HCT116 (cell line): ENCODE measurements at regions not wholly inside any gene's neighbourhood (a gene's known extent, or its start where the extent isn't known, plus 50 kb on each side); places are given as distances from the start of the nearest gene placed in this dataset.

Source experiments
- ATAC-seq: fragments of 200-7000 bp; cut with Tn5 transposase; 2 replicates; pipeline ENCODE4 v1.9.1; 2020; ENCODE audit warnings: mild to moderate bottlenecking, moderate library complexity
- BruUV-seq: library from RNA; stranded (reverse); fragments of 400-500 nt; replicated peaks from 2 replicates; lab custom pipeline; 2021; lab: Mats Ljungman, UMichigan
- CTCF ChIA-PET: fragments of 300-600 bp; sonication (Branson Sonifier 250); formaldehyde crosslinking; loops from one replicate; lab custom pipeline; 2021; ENCODE audit warnings: antibody characterized with exemption; lab: Charles Lee
- POLR2A ChIA-PET: fragments of 300-600, 350-600 bp; sonication (Branson Sonifier 250); formaldehyde crosslinking; loops from one replicate; lab custom pipeline; 2021; ENCODE audit warnings: antibody characterized with exemption; lab: Charles Lee
- RAD21 ChIA-PET, 2 experiments: fragments of 300-600 bp; sonication (Branson Sonifier 250); formaldehyde crosslinking; loops; one replicate each; lab custom pipeline; 2023; ENCODE audit warnings: low total read pairs in 2 of 2; ENCODE audit not compliant: uncharacterized antibody in 2 of 2, unreplicated experiment in 2 of 2, low non-redundant PET in 1 of 2; lab: Charles Lee
- DNase-seq: peaks from one replicate; pipeline ENCODE4 v3.0.0-alpha.2; 2010; ENCODE audit warnings: low read depth, low spot score
- H2AFZ ChIP-seq: fragments of 200-600 bp; shearing (Covaris generic), sonication (generic); 2 replicates; pipeline ENCODE4 v1.6.1; 2017; ENCODE audit warnings: low read depth, mixed run types, mixed read lengths, antibody characterized with exemption, low read length; ENCODE audit not compliant: poor library complexity, severe bottlenecking
- H3K27ac ChIP-seq: 2 replicates; pipeline ENCODE4 v1.5.1; 2012; ENCODE audit warnings: low read depth, low read length
- H3K27me3 ChIP-seq: fragments of 200-600 bp; sonication (generic); 2 replicates; pipeline ENCODE4 v1.6.1; 2016; ENCODE audit warnings: mixed run types, low read length, mixed read lengths; ENCODE audit not compliant: insufficient read depth
- H3K36me3 ChIP-seq, 2 experiments: fragments of 200-500 bp in 1 of 2; fragments of 200-600 bp in 1 of 2; sonication (Bioruptor generic) in 1 of 2; sonication (generic) in 1 of 2; 2 replicates each; pipeline versions ENCODE4 v1.5.1 to v1.6.1; 2014 to 2016; ENCODE audit warnings: low read length in 2 of 2, inconsistent platforms in 1 of 2, mixed read lengths in 1 of 2, mixed run types in 1 of 2; ENCODE audit not compliant: insufficient read depth in 2 of 2, control insufficient read depth in 1 of 2
- H3K4me1 ChIP-seq, 2 experiments: fragments of 200-600 bp in 1 of 2; sonication (generic) in 1 of 2; 2 replicates each; pipeline versions ENCODE4 v1.5.1 to v1.6.1; 2012 to 2017; ENCODE audit warnings: low read length in 2 of 2, inconsistent platforms in 1 of 2, mild to moderate bottlenecking in 1 of 2, mixed read lengths in 1 of 2, mixed run types in 1 of 2, moderate library complexity in 1 of 2; ENCODE audit not compliant: insufficient read depth in 2 of 2, control insufficient read depth in 1 of 2
- H3K4me2 ChIP-seq: fragments of 200-600 bp; sonication (generic); 2 replicates; pipeline ENCODE4 v1.6.1; 2017; ENCODE audit warnings: mixed run types, low read length, mixed read lengths
- H3K4me3 ChIP-seq, 2 experiments: fragments of 200-600 bp in 1 of 2; sonication (generic) in 1 of 2; replicated peaks in 1 of 2; 2 replicates each; pipeline ENCODE4 v1.5.1; 2011 to 2016; ENCODE audit warnings: low read length in 2 of 2, control low read depth in 1 of 2, low read depth in 1 of 2, mild to moderate bottlenecking in 1 of 2, mixed read lengths in 1 of 2, mixed run types in 1 of 2
- H3K79me2 ChIP-seq: fragments of 200-600 bp; sonication (generic); 2 replicates; pipeline ENCODE4 v1.6.1; 2017; ENCODE audit warnings: mild to moderate bottlenecking, mixed run types, low read length, moderate library complexity, mixed read lengths; ENCODE audit not compliant: insufficient read depth
- H3K9ac ChIP-seq: fragments of 200-600 bp; sonication (generic); 2 replicates; pipeline ENCODE4 v1.6.1; 2016; ENCODE audit warnings: low read length, mixed read lengths
- H3K9me2 ChIP-seq: fragments of 200-600 bp; sonication (generic), shearing (Covaris generic); 2 replicates; pipeline ENCODE4 v1.6.1; 2017; ENCODE audit warnings: mixed run types, mild to moderate bottlenecking, moderate library complexity; ENCODE audit not compliant: insufficient read depth
- H3K9me3 ChIP-seq, 2 experiments: fragments of 200-500 bp in 1 of 2; fragments of 200-600 bp in 1 of 2; sonication (Bioruptor generic) in 1 of 2; sonication (generic) in 1 of 2; 2 replicates each; pipeline ENCODE4 v1.6.1; 2014 to 2017; ENCODE audit warnings: low read length in 2 of 2, mixed read lengths in 2 of 2, inconsistent platforms in 1 of 2, low read depth in 1 of 2, mild to moderate bottlenecking in 1 of 2, mixed run types in 1 of 2, moderate library complexity in 1 of 2; ENCODE audit not compliant: control insufficient read depth in 1 of 2, insufficient read depth in 1 of 2
- H4K20me1 ChIP-seq: fragments of 200-600 bp; sonication (generic), shearing (Covaris generic); 2 replicates; pipeline ENCODE4 v1.6.1; 2017; ENCODE audit warnings: mixed run types, mild to moderate bottlenecking, moderate library complexity; ENCODE audit not compliant: insufficient read depth
- EGR1 ChIP-seq: IDR thresholded peaks from 2 replicates; pipeline ENCODE4 v1.6.1; 2012; ENCODE audit warnings: low read depth
- EZH2 ChIP-seq: fragments of 200-600 bp; sonication (generic); IDR thresholded peaks from 2 replicates; pipeline ENCODE4 v1.6.1; 2017; ENCODE audit warnings: antibody characterized with exemption, mixed run types
- JUND ChIP-seq: IDR thresholded peaks from 2 replicates; pipeline ENCODE4 v1.6.1; 2012
- SIN3A ChIP-seq: IDR thresholded peaks from 2 replicates; pipeline ENCODE4 v1.6.1; 2012; ENCODE audit warnings: low read depth
- SP1 ChIP-seq: IDR thresholded peaks from 2 replicates; pipeline ENCODE4 v1.6.1; 2012; ENCODE audit warnings: low read depth
- TCF7L2 ChIP-seq: IDR thresholded peaks from 2 replicates; pipeline ENCODE4 v1.7.0; 2011; ENCODE audit warnings: borderline replicate concordance, inconsistent platforms; ENCODE audit not compliant: insufficient read depth, insufficient read length; ENCODE audit errors: extremely low read depth
- YY1 ChIP-seq: IDR thresholded peaks from 2 replicates; pipeline ENCODE4 v1.6.1; 2011; ENCODE audit warnings: low read length, low read depth, moderate library complexity, mild to moderate bottlenecking; ENCODE audit not compliant: insufficient replicate concordance; ENCODE audit errors: extremely low read depth
- intact Hi-C: fragments of 100-400 bp; cut with micrococcal nuclease; formaldehyde crosslinking; loops from 2 replicates; pipeline ENCODE4 v1.10.0; 2022
- TF ChIP-seq, protein P1 (sequence below), 3 experiments: fragments of 200-600 bp in 1 of 3; sonication (generic) in 1 of 3; IDR thresholded peaks in 2 of 3; conservative IDR thresholded peaks in 1 of 3; 2 replicates each; pipeline ENCODE4 v1.5.1; 2012 to 2017; ENCODE audit warnings: low read depth in 2 of 3, low read length in 2 of 3, antibody characterized with exemption in 1 of 3, borderline replicate concordance in 1 of 3, control low read depth in 1 of 3, mild to moderate bottlenecking in 1 of 3, mixed read lengths in 1 of 3, mixed run types in 1 of 3, moderate library complexity in 1 of 3; ENCODE audit not compliant: insufficient read depth in 1 of 3
- TF ChIP-seq, protein P2 (sequence below): IDR thresholded peaks from 2 replicates; pipeline ENCODE4 v1.6.1; 2012
- TF ChIP-seq, protein P3 (sequence below): IDR thresholded peaks from 2 replicates; pipeline ENCODE4 v1.6.1; 2011; ENCODE audit warnings: mild to moderate bottlenecking, low read length, moderate library complexity; ENCODE audit not compliant: insufficient replicate concordance; ENCODE audit errors: extremely low read depth

DNA sequence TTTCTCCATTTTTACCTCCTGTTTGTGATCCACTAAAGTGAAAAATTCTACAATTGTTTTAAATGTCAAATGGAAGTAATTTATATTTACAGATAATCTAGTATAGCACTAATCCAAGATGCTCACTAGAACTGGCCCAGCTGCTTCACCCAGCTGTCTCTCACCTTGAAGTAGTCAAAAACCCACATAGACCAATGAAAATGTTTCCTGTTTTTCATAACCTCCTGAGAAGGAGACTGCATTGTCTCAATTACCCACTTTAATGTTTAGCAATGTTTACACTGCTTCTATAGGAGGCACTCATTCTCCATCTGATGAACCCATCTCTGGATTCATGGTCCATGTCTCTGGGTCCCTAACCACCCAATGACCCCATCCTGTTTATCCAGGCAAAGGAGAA is 56.1 kb upstream of the ADO start:
- Histone ChIP-seq H3K4me3 (no peak overlapping the region), H2AFZ (no peak overlapping the region), H3K9me2 (no peaks in the 10 kb centered on the region), H3K27ac (no peak overlapping the region), H3K9me3 (no peaks in the 10 kb centered on the region), H3K79me2 (no peaks in the 10 kb centered on the region), H3K4me1 (no peaks in the 10 kb centered on the region), H3K36me3 (no peaks in the 10 kb centered on the region), H3K4me2 (no peak overlapping the region), H4K20me1 (no peaks in the 10 kb centered on the region), H3K27me3 (no peaks in the 10 kb centered on the region), H3K9ac (no peak overlapping the region)
- ChIA-PET CTCF (no interaction called here), RAD21 (no interaction called here), POLR2A (no interaction called here)
- ATAC-seq (no peak), DNase-seq (no peak)
- BruUV-seq, result no TSS peak
- TF ChIP-seq, protein P1, sequence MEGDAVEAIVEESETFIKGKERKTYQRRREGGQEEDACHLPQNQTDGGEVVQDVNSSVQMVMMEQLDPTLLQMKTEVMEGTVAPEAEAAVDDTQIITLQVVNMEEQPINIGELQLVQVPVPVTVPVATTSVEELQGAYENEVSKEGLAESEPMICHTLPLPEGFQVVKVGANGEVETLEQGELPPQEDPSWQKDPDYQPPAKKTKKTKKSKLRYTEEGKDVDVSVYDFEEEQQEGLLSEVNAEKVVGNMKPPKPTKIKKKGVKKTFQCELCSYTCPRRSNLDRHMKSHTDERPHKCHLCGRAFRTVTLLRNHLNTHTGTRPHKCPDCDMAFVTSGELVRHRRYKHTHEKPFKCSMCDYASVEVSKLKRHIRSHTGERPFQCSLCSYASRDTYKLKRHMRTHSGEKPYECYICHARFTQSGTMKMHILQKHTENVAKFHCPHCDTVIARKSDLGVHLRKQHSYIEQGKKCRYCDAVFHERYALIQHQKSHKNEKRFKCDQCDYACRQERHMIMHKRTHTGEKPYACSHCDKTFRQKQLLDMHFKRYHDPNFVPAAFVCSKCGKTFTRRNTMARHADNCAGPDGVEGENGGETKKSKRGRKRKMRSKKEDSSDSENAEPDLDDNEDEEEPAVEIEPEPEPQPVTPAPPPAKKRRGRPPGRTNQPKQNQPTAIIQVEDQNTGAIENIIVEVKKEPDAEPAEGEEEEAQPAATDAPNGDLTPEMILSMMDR (IDR thresholded peaks at IDR 0.05 in 2 of 3, conservative IDR thresholded peaks at IDR 0.05 in 1 of 3; ENCODE audit: borderline replicate concordance in 1 of 3, insufficient read depth in 1 of 3, low read depth in 2 of 3, low read length in 2 of 3), result no peak
- TF ChIP-seq SP1, result no peak
- TF ChIP-seq, protein P2, sequence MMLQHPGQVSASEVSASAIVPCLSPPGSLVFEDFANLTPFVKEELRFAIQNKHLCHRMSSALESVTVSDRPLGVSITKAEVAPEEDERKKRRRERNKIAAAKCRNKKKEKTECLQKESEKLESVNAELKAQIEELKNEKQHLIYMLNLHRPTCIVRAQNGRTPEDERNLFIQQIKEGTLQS, result no peak
- no peak for TF ChIP-seq SIN3A
- TF ChIP-seq, protein P3, sequence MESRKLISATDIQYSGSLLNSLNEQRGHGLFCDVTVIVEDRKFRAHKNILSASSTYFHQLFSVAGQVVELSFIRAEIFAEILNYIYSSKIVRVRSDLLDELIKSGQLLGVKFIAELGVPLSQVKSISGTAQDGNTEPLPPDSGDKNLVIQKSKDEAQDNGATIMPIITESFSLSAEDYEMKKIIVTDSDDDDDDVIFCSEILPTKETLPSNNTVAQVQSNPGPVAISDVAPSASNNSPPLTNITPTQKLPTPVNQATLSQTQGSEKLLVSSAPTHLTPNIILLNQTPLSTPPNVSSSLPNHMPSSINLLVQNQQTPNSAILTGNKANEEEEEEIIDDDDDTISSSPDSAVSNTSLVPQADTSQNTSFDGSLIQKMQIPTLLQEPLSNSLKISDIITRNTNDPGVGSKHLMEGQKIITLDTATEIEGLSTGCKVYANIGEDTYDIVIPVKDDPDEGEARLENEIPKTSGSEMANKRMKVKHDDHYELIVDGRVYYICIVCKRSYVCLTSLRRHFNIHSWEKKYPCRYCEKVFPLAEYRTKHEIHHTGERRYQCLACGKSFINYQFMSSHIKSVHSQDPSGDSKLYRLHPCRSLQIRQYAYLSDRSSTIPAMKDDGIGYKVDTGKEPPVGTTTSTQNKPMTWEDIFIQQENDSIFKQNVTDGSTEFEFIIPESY, result no peak
- no peak for TF ChIP-seq EGR1
- TF ChIP-seq TCF7L2, result no peak
- no peak for TF ChIP-seq JUND
- TF ChIP-seq YY1, result no peak
- no peak for TF ChIP-seq EZH2
- intact Hi-C loops, result no loop called here
